Prostate gland (tissue), 2 donors: ENCODE measurements at regions not wholly inside any gene's neighbourhood (a gene's known extent, or its start where the extent isn't known, plus 50 kb on each side); places are given as distances from the start of the nearest gene placed in this dataset.

Experiments used
- DNase-seq: peaks from one replicate; pipeline ENCODE4 v3.0.0-alpha.2; 2019; ENCODE audit warnings: low spot score
- H3K27ac ChIP-seq, 2 donors: fragments of 200-600 bp; sonication (generic); 2 replicates each; pipeline ENCODE4 v1.5.1; 2017 to 2019
- H3K27me3 ChIP-seq: fragments of 200-600 bp; sonication (generic); replicated peaks from 2 replicates; pipeline ENCODE4 v1.5.1; 2019; ENCODE audit not compliant: insufficient read depth
- H3K36me3 ChIP-seq, 2 donors: fragments of 200-600 bp; sonication (generic); 1 replicate in 1 of 2; 2 replicates in 1 of 2; pipeline versions ENCODE4 v1.5.1 to v1.8.1; 2017 to 2019
- H3K4me1 ChIP-seq: fragments of 200-600 bp; sonication (generic); replicated peaks from 2 replicates; pipeline ENCODE4 v1.5.1; 2019
- H3K4me3 ChIP-seq, 2 donors: fragments of 200-600 bp; sonication (generic); 2 replicates each; pipeline ENCODE4 v1.5.1; 2017 to 2019
- H3K9me3 ChIP-seq: fragments of 200-600 bp; sonication (generic); 2 replicates; pipeline ENCODE4 v1.5.1; 2017
- POLR2A ChIP-seq: fragments of 450-650 bp; IDR thresholded peaks from one replicate; pipeline ENCODE4 v1.6.1; 2016; ENCODE audit warnings: antibody characterized with exemption, mild to moderate bottlenecking
- POLR2AphosphoS5 ChIP-seq: sonication (generic); formaldehyde crosslinking; IDR thresholded peaks from one replicate; pipeline ENCODE4 v1.6.1; 2017; ENCODE audit warnings: antibody characterized with exemption
- WGBS: methylation state at CpG from one replicate; pipeline ENCODE4 v1.1.5; 2018; 5-methylcytosine and 5-hydroxymethylcytosine counted together
- intact Hi-C: fragments of 100-400 bp; cut with DNase I; formaldehyde crosslinking; loops from one replicate; pipeline ENCODE4 v1.14.2; 2022
- TF ChIP-seq, protein P1 (sequence below), 4 experiments: fragments of 200-600 bp in 2 of 4; fragments of 450-650 bp in 2 of 4; sonication (generic) in 2 of 4; IDR thresholded peaks; 1 replicate in 3 of 4; 2 replicates in 1 of 4; pipeline ENCODE4 v1.5.1; 2016 to 2019; ENCODE audit warnings: antibody characterized with exemption in 4 of 4, mild to moderate bottlenecking in 2 of 4, moderate library complexity in 2 of 4

- no peak overlapping the region for H3K4me3 ChIP-seq
- no peak for DNase-seq
- intact Hi-C loops, result no loop called here
- no peak overlapping the region for H3K27ac ChIP-seq
- no peaks in the 10 kb centered on the region for H3K4me1 ChIP-seq
- no peak for TF ChIP-seq POLR2A
- TF ChIP-seq POLR2AphosphoS5, result no peak
- TF ChIP-seq, protein P1, sequence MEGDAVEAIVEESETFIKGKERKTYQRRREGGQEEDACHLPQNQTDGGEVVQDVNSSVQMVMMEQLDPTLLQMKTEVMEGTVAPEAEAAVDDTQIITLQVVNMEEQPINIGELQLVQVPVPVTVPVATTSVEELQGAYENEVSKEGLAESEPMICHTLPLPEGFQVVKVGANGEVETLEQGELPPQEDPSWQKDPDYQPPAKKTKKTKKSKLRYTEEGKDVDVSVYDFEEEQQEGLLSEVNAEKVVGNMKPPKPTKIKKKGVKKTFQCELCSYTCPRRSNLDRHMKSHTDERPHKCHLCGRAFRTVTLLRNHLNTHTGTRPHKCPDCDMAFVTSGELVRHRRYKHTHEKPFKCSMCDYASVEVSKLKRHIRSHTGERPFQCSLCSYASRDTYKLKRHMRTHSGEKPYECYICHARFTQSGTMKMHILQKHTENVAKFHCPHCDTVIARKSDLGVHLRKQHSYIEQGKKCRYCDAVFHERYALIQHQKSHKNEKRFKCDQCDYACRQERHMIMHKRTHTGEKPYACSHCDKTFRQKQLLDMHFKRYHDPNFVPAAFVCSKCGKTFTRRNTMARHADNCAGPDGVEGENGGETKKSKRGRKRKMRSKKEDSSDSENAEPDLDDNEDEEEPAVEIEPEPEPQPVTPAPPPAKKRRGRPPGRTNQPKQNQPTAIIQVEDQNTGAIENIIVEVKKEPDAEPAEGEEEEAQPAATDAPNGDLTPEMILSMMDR (IDR thresholded peaks at IDR 0.05), result no peak
- no peaks in the 10 kb centered on the region for H3K27me3 ChIP-seq
- 83% methylated on average over 13 of the region's 13 CpGs for WGBS
- no peaks in the 10 kb centered on the region for H3K9me3 ChIP-seq
- H3K36me3 ChIP-seq, result no peaks in the 10 kb centered on the region
These were observed 333.6 kb downstream of the PIK3R1 start for GRCh38 chr5:68548959-68549676.

DNA sequence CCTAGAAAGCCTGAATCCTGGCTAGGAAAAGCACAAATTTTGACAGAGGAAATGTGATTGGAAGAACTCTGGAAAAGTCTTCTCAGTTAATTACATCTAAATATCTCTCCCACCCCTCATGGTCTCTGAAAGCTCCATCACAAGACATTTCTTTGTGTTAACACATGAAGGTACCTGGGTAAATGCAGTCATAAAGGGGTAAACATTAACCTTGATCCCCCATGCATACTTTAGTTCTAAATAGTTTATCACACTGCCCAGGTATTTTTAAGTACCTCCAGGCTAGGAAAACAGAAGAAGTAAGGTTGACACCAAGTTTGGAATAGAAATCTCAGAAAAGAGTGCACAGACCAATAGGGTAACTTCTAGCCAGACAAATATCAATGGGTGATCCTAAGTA, 334.5 kb downstream of the PIK3R1 start:
- TF ChIP-seq POLR2A (no peak), POLR2AphosphoS5 (no peak)
- TF ChIP-seq, protein P1 (IDR thresholded peaks at IDR 0.05), result no peak
- Histone ChIP-seq H3K36me3 (no peaks in the 10 kb centered on the region), H3K27ac (no peak overlapping the region), H3K9me3 (no peaks in the 10 kb centered on the region), H3K27me3 (no peaks in the 10 kb centered on the region), H3K4me1 (no peaks in the 10 kb centered on the region), H3K4me3 (no peak overlapping the region)
- no peak for DNase-seq
- intact Hi-C loops, result no loop called here

GRCh38 chr5:68551436-68551835, 335.9 kb downstream of the PIK3R1 start:
- H3K9me3 ChIP-seq, result no peaks in the 10 kb centered on the region
- WGBS, result 77% methylated on average over 5 of the region's 5 CpGs
- intact Hi-C loops, result no loop called here

DNA sequence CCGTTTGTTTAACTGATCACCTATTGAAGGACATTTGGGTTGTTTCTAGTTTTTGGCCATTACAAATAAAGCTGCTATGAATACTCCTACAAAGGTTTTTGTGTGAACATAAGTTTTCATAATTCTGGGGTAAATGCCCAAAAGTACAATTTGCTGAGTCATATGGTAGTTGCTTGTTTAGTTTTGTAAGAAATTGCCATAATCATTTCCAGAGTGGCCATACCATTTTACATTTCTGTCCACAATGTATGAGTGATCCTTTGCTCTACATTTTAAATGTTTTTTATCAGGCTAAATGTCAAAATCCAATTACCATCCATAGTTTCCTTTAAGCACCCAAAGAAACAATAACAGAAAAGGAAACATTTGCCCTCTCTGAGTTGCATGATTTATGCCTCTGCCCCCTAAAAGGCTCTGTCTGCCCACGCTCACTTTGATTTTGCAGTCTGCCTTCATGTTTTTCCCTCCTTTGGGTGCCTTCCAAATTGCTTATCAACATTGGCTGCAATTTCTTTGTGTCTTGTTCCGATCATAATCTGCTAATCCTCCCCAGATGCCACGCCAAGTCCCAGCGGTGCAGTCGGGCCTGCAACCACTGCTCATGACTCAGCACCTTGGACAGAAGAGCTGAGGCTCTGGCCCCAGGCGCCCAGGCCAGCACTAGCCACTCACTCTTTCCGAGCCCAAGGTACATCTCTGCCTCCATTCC, 339.2 kb downstream of the PIK3R1 start:
- 16% methylated on average over 8 of the region's 8 CpGs for WGBS
- H3K4me1 ChIP-seq, result no peaks in the 10 kb centered on the region
- no peaks in the 10 kb centered on the region for H3K27me3 ChIP-seq
- TF ChIP-seq, protein P1 (IDR thresholded peaks at IDR 0.05), result no peak
- peak; percentile 78 for TF ChIP-seq POLR2AphosphoS5
- H3K36me3 ChIP-seq, result no peaks in the 10 kb centered on the region
- no peaks in the 10 kb centered on the region for H3K9me3 ChIP-seq
- peak; percentile 70 for DNase-seq
- intact Hi-C loops, result no loop called here
- H3K4me3 ChIP-seq, result no peak overlapping the region
- H3K27ac ChIP-seq, result peak overlapping the region in 1 of 2 donors; percentile 20

More at GRCh38 chr5:68551436-68551835, 335.9 kb downstream of the PIK3R1 start:
- TF ChIP-seq POLR2AphosphoS5 (no peak), POLR2A (no peak)
- TF ChIP-seq, protein P1 (IDR thresholded peaks at IDR 0.05), result no peak
- H3K4me1 ChIP-seq, result no peaks in the 10 kb centered on the region
- no peak overlapping the region for H3K4me3 ChIP-seq
- no peaks in the 10 kb centered on the region for H3K27me3 ChIP-seq
- H3K36me3 ChIP-seq, result no peaks in the 10 kb centered on the region
- no peak overlapping the region for H3K27ac ChIP-seq
- no peak for DNase-seq
